ENCODE measurements at regions not wholly inside any gene's neighbourhood (a gene's known extent, or its start where the extent isn't known, plus 50 kb on each side); places are given as distances from the start of the nearest gene placed in this dataset.

DNA sequence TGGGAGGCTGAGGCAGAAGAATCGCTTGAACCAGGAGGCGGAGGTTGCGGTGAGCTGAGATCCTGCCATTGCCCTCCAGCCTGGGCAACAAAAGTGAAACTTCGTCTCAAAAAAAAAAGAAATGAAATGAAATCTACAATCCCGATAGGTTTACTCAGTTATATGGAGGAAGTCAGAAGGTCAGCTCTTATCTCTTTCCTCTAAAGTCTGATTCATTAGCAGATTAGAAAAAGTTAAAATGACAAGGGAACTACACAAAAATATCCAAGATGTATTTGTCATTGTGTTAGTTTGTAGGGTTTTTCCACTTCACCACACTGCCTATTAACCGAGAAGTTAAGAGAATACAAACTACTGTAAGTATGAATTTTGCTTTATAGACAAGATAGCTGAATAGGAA, 420.6 kb downstream of the SHQ1 start:
- no peak for TF ChIP-seq POLR2A (IDR thresholded peaks at IDR 0.05; ENCODE audit: low read depth)
- TF ChIP-seq, protein P1, sequence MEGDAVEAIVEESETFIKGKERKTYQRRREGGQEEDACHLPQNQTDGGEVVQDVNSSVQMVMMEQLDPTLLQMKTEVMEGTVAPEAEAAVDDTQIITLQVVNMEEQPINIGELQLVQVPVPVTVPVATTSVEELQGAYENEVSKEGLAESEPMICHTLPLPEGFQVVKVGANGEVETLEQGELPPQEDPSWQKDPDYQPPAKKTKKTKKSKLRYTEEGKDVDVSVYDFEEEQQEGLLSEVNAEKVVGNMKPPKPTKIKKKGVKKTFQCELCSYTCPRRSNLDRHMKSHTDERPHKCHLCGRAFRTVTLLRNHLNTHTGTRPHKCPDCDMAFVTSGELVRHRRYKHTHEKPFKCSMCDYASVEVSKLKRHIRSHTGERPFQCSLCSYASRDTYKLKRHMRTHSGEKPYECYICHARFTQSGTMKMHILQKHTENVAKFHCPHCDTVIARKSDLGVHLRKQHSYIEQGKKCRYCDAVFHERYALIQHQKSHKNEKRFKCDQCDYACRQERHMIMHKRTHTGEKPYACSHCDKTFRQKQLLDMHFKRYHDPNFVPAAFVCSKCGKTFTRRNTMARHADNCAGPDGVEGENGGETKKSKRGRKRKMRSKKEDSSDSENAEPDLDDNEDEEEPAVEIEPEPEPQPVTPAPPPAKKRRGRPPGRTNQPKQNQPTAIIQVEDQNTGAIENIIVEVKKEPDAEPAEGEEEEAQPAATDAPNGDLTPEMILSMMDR (IDR thresholded peaks at IDR 0.05): no peak

Data from esophagus muscularis mucosa (tissue), 3 donors.